ENCODE measurements at regions not wholly inside any gene's neighbourhood (a gene's known extent, or its start where the extent isn't known, plus 50 kb on each side); places are given as distances from the start of the nearest gene placed in this dataset.

GRCh38 chr12:38141239-38141638 is 175.3 kb upstream of the ALG10B start:
- no peak for DNase-seq

- DNase-seq, result no peak
Measured at GRCh38 chr12:38141861-38142260, 174.7 kb upstream of the ALG10B start.

DNA sequence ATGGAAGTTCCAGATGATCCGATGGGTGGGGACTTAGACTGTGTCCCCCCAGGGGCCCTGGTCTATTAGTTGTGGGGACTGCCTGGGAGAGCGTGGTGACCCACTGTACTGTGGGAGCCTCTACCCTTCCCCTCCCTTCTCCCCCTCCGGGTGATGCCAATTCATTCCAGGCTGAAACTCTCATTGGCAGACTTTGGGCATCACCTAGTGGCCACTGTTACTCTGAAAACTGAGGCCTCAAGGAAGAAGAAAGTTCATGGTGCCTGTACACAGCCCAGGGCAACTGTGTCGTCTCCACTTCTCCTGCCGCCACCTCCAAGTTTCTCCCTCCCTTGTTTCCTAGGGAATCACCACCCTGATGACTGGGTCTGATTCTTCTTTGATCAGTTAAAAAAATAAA is 173.6 kb upstream of the ALG10B start:
- DNase-seq, result no peak

- no peak for DNase-seq
Measured at GRCh38 chr12:38144049-38144448, 172.5 kb upstream of the ALG10B start.

DNA sequence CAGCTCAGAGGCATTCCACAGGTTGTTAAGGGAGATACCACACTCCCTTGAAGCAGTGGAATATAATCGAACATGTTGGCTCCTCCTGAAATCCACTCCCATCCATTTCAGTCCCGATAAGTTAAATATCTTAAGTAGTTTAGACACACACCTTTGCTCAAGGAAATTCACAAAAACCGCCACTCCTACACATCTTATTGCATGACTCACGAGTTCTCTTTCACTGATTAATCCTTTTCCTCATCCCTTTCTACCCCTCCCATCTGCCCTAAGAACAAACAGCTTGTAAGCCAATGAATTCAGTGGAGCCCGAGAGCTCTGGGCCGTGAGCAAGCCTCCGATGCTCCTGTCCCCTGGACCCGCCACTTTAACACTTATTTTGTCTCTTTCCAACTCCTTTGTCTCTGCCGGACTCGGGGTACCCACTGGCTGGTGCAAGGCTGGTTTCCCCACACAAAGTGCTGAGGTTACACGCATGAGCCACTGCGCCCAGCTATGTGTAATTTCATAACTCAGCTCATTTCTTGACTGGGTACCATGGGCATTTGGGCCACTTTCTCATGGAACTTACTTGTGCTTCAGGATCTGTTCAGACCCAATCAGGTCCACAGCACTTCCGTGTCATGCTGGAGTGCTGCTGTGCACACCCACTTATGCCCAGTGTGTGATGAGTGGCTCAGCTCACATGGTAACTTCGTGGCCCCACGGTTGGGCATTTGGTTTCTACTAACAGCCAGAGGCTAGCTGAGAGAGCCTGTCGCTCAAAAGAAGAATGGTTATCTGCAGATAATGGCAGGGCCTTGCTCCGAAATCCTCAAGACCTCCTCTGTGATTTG is 171.8 kb upstream of the ALG10B start:
- DNase-seq, result no peak

GRCh38 chr12:38149395-38150073 is 167.0 kb upstream of the ALG10B start:
- no peak for DNase-seq

DNA sequence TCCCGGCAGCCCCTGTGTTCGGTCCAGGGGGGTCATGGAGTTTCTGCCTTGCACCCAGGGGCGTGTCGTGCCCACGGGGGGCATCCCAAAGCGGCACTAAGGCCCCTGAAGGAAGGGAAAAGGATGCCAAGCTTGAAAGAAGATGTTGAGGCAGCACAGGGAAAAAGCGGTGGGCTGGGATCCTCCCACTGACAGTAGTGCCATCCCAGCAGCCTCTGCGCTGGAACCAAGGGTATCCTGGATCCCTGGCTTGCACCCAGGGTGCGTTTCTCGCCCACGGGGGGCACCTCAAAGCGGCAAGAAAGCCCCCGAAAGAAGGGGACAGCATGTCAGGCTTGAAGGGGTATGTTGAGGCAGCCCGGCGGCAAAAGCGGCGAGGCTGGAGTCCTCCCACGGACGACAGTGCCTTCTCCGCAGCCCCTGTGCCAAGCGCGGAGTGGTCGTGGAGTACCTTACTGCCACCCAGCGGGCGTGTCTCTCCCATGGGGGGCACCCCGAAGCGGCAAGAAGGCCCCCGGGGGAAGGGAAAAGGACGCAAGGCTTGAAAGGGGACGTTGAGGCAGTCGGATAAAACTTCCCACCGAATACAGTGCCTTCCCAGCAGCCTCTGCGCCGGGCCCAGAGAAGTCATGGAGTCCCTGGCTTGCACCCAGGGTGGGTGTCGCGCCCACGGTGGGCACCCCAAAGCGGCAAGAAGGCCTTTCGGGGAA is 164.4 kb upstream of the ALG10B start:
- DNase-seq, result no peak

- no peak for DNase-seq
Measured at GRCh38 chr12:38152816-38153736, 163.5 kb upstream of the ALG10B start.

DNA sequence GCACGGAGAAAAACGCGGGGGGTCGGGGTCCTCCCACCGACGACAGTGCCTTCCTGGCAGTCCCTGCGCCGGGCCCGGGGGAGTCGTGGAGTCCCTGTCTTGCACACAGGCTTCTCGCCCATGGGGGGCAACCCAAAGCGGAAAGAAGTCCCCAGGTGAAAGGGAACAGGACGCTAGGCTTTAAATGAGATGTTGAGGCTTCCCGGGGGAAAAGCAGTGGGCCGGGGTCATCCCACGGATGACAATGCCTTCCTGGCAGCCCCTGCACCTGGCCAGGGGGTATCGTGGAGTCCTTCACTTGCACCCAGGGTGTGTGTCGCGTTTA is 162.9 kb upstream of the ALG10B start:
- no peak for DNase-seq

DNA sequence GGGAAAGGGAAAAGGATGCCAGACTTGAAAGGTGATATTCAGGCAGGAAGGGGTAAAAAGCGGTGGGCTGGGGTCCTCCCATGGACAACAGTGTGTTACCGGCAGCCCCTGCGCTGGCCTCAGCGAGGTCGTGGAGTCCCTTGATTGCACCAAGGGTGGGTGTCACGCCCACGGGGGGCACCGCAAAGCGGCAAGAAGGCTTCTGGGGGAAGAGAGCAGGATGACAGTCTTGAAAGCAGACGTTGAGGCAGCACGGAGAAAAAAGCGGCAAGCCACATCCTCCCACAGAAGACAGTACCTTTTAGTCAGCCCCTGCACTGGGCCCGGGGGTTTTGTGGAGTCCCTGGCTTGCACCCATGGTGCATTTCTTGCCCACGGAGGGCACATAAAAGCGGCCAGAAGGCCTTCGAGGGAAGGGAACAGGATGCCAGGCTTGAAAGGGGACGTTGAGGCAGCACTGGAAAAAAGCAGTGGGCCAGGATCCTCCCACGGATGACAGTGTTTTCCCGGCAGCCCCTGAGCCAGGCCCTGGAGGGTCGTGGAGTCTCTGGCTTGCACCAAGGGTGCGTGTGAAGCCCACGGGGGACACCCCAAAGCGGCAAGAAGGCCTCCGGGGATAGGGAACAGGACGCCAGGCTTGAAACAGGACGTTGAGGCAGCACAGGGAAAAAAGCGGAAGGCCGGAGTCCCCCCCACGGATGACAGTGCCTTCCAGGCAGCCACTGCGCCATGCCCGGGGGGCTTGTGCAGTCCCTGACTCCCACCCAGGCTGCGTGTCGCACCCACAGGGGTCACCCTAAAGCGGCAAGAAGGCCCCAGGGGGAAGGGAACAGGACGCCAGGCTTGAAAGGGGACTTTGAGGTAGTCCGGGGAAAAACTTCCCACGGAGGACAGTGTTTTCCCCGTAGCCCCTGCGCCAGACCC is 162.2 kb upstream of the ALG10B start:
- DNase-seq, result no peak

GRCh38 chr12:38155020-38155395 is 161.6 kb upstream of the ALG10B start:
- DNase-seq, result no peak

GRCh38 chr12:38155526-38156496 is 160.8 kb upstream of the ALG10B start:
- no peak for DNase-seq

DNA sequence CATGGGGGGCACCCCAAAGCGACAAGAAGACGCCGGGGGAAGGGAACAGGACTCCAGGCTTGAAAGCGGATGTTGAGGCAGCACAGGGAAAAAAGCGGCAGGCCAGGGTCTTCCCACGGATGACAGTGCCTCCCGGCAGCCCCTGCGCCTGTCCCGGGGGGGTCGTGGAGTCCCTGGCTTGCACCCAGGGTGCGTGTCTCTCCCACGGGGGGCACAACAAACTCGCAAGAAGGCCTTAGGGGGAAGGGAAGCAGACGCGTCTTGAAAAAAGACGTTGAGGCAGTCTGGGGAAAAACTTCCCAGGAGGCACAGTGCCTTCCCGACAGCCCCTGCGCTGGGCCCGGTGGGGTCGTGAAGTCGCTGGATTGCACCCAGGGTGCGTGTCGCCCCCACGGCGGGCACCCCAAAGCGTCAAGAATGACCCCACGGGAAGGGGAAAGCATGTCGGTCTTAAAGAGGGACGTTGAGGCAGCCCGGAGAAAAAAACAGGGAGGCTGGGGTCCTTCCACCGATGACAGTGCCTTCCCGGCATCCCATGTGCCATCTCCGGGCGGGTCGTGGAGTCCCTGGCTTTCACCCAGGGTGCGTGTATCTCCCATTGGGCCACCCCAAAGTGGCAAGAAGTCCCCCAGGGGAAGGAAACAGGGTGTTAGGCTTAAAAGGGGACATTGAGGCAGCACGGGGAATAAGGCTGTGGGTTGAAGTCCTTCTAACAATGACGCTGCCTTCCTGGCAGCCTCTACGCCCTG is 159.9 kb upstream of the ALG10B start:
- no peak for DNase-seq

- DNase-seq, result no peak
Measured at GRCh38 chr12:38157274-38157932, 159.2 kb upstream of the ALG10B start.

DNA sequence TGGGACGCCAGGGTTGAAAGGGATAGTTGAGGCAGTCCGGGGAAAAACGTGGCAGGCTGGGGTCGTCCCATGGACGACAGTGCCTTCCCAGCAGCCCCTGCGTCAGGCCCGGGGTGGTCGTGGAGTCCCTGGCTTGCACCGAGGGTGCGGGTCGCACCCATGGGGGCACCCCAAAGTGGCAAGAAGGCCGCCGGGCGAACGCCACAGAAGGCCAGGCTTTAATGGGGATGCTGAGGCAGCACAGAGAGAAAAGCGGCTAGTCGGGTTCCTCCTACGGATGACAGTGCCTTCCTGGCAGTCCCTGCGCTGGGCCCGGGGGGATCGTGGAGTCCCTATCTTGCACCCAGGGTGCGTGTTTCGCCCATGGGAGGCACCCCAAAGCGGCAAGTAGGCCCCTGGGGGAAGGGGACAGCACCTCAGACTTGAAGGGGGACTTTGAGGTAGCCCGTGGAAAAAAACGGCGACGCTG is 158.6 kb upstream of the ALG10B start:
- DNase-seq, result no peak

GRCh38 chr12:38158428-38159091 is 158.0 kb upstream of the ALG10B start:
- DNase-seq, result no peak

GRCh38 chr12:38159092-38159551 is 157.5 kb upstream of the ALG10B start:
- DNase-seq, result no peak

DNA sequence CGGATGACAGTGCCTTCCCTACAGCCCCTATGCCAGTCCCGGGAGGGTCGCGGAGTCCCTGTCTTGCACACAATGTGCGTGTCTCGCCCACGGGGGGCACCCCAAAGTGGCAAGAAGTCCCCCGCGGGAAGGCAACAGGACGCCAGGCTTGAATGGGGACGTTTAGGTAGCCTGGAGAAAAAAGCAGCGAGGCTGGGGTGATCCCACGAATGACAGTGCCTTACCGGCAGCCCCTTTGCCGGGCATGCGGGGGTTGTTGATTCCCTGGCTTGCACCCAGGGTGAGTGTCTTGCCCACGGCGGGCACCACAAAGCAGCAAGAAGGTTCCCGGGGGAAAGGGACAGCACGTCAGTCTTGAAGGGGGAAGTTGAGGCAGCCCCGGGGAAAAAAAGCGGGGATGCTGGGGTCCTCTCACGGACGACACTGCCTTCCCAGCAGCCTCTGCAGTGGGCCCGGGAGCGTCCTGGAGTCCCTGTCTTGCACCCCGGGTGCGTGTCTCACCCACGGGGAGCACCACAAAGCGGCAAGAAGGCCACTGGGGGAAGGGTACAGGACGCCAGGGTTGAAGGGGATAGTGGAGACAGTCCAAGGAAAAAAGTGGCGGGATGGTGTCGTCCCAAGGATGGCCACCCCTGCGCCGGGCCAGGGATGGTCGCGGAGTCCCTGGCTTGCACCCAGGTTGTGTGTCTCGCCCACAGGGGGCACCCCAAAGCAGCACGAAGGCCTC is 156.8 kb upstream of the ALG10B start:
- no peak for DNase-seq
